Stimulated activated CD8-positive, alpha-beta memory T cell treated with anti-CD3 and anti-CD28 coated beads, Interleukin-15, amount 100 ng/mL, for 4 hours (primary cell): ENCODE measurements at regions not wholly inside any gene's neighbourhood (a gene's known extent, or its start where the extent isn't known, plus 50 kb on each side); places are given as distances from the start of the nearest gene placed in this dataset.
"Not testable (repeated sequence)": the region's sequence is repeated elsewhere in the genome, so short reads cannot be mapped to it uniquely, and the experiment has no call there.

Experiments
- DNase-seq, 2 donors: peaks; one replicate each; pipeline ENCODE4 v3.0.0-alpha.2; 2020; ENCODE audit warnings: low read depth in 2 of 2

DNA sequence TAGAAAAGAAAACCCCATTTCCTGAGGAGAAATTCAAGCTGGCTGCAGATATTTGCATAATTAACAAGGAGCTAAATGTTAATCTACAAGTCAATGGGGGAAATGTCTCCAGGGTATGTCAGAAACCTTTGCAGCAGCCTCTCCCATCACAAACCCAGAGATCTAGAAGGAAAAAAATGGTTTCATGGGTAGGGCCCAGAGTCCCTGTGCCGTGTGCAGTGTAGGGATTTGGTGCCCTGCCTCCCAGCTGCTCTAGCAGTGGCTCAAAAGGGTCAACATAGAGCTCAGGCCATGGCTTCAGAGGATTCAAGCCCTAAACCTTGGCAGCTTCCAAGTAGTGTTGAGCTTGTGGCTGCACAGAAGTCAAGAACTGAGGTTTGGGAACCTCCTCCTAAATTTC is 290.2 kb upstream of the TMEFF2 start:
- DNase-seq, result no peak

DNA sequence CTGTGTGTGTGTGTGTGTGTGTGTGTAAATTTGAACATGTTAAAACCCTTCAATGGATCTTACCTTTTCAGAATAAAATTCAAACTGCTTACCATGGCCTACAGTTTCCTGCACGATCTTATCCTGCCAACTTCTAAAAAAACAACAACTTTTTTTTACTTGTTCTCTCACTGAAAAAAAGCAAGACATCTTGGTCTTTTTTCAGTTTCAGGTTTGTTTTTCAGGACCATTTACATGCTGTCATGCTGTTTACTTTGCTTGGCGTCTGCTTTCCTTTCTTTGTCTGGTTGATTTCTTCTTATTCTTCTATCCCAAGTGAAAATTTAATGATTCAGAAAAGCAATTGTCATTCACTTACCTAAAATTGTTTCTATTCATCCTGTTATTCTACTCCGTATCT is 286.3 kb upstream of the TMEFF2 start:
- no peak for DNase-seq

DNA sequence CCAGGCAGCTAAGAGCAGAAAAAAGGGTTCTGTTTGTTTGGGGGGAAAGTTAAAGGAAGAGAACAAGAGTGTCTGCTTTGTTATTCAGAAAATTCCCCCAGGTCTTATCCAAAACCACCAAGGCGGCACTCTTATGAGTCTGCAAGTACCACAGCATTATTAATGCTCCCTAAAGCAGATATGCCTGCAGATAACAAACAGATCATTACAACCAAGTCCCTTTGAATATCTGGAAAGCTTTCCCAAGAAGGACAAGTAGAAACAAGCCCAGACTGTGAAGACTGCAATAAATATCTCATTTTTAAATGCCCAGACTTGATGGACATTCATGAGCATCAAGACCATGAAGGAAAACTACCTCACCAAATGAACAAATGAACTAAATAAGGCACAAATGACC is 278.6 kb upstream of the TMEFF2 start:
- DNase-seq, result no peak

DNA sequence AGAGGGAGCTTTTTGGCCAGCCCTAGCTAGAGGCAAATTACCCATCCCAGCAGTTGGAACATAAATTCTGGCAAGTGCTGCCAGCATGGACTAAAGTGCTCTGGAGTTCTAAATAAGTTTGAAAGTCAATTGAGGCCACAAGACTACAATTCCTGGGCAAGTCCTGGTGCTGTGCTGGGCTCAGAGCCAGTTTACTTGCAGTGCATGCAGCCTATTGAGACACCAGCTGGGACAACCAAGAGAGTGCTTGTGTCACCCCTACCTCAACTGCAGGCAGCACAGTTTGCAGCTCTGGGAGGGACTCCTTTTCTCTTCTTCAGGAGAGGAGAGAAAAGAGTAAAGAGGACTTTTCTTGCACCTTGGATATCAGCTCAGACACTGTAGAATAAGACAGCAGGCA is 277.2 kb upstream of the TMEFF2 start:
- no peak for DNase-seq

DNA sequence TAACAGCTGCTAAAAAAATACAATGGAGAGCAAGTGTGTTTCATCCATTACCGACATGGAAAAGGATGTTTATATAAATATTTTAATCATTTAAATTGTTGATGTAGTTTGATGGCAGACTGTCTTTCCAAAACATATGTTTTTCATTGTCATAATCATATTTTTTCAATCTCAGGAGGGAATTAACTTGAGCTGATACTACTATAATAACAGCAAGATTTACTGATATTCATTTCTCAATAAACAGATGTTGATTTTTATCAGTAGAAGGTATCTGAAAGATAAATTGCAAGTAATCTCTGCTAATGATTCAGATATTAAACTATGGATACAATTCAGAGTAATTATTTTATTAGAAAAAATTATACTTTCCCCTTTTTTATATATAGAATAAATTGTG is 274.9 kb upstream of the TMEFF2 start:
- DNase-seq, result no peak

DNA sequence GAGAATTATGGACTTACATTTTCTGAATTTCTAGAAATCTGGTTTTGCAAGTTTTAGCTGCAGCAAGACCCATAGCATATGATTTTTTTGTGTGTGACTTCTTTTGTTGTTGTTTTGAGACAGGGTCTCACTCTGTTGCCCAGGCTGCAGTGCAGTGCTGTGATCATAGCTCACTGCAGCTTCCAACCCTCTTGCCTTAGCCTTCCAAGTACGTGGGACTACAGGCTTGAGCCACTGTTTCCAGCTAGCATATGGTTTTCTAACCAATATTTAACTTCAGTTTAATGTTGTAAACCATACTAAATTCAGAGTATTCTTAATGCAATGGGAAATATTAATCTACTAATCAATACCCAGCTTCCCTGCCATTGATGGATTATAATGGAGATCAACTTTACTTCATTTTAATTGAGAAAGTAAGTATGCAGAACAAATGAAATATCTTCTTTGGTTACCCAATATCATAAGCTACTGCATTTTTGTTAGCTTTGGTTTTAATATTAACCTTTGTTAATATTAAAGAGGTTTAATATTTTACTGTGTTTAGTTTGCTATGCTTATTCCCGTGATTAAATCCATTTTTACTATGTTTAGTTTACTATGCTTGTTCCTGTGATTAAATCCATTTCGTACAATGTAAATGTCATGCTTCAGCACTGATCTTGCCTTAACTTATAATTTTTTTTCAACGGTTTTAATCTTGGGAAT is 273.4 kb upstream of the TMEFF2 start:
- no peak for DNase-seq

DNA sequence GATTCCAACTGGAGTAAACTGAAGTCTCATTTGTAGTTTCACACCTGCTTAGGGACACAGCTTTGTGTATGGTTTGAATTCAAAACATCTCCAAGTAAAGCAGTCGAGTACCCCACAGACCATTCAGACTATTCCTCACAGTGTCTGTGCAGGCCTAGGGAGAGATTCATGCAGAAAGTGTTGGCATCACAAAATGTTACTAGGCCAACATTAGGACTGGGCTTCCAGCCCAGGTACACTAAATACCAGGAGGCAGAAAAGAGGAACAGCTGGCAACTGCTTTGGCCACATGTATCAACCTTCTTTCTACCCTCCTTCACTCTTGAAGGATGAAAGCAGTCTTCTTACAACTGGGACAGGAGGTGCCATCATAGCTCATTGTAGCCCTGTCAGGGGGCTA is 270.4 kb upstream of the TMEFF2 start:
- no peak for DNase-seq

DNA sequence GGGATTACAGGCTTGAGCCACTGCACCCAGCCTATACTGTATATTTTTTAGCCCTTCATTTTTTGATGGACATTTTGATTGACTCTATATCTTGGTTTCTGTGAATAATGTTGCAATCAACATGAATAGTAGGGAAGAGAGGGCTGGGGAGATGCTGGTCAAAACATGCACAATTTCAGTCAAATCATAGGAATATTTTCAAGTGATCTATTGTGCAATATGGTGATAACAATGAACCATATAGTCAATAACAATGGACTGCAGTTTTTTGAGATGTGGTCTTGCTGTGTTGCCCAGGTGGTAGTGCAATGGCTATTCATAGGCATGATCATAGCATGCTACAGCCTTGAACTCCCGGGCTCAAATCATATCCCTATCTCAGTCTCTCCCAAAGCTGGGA is 264.7 kb upstream of the TMEFF2 start:
- DNase-seq, result no peak

DNA sequence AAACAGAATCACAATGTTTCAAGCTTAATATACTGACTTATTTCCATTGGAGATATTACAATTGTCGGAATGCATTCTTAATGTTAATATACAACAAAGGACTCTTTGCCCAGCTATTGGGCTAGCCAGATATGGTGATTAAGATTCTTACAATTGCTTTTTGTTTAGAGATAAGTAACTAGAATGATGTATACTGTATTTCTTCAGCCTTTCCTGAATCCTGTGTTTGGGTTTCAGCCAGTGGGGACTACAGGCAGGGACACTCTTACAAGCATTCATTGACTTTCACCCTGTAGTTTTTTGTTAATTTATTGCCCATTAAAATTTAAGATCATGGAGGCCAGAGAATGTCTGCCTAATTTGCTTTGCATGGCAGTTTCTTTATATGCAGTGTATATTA is 254.1 kb upstream of the TMEFF2 start:
- DNase-seq, result no peak

DNA sequence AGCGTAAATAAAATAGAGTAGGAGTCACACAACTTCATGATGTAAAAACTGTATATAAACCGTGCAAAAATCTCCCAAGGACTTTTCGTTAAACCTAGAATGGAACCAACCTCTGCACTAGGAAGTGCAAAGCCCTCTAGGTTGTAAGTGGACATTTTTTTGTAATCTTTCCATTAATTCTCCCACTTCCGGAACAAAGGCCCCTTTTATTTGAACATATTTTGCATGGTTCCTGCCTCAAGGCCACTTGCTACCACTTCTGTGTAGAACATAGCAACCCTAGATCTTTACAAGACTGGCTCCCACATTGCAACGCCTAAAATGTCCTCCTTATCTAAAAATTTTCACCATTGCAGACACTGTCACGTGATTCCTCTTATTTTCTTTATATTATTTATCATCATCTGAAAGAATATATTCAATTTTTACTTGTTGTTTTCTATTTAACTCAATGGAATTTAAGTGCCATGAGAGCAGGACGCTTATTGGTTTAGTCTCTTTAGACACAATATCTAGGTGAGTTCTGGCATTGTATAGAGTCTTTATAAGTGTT is 249.6 kb upstream of the TMEFF2 start:
- DNase-seq, result no peak

DNA sequence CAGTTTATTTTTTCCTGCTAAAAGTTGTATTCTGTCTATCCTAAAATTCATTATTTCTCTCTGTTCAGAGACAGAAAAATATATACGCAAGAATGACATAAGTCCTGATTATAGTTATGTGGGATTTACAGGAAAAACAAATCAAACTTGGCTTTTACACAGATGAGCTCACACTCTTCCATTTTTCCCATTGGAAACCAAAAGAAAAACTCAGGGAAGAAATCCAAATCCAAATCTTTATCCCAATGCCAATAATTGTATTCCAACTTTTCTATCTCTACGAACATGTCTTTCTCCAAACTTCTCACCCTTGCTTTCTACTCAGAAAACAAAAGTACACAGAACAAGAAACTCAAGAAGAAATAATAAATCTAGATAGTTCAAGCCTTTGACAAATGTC is 249.1 kb upstream of the TMEFF2 start:
- no peak for DNase-seq

DNA sequence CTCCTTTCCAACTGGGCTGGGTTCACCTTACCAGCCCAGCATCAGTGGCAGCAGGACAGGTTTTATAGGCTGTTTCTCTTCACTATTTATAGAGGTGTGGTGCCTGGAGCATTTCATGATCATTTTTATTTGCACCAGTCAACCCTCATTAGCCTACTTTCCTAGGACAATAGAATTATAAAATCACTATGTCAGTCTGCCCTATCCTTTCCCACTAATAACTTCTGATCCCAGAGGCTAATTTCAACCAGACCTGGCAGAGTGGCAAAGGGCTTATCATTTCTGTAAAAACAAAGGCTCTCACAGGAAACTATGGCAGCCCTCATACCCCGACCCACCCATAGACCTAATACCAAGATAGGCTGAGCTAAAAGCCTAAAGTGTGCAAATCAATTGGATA is 243.5 kb upstream of the TMEFF2 start:
- DNase-seq, result no peak

DNA sequence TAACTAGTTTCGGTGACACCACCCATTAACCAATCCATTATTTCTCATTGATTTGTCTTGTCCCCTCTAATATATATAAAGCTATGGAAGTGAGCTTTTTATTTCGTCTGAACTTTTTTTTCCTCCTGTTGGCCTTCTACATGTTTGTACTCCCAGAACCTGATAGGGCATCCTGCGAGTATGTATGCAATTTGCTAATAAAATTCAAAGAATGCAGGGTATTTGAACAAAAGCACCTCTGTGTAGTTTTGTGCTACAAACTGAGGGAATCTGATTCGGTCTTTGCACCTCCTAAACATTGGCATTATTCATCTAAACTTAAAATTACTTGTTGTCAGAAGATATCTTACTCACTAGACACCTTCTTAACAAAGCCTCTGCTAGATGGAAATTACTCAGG is 242.9 kb upstream of the TMEFF2 start:
- DNase-seq, result no peak

DNA sequence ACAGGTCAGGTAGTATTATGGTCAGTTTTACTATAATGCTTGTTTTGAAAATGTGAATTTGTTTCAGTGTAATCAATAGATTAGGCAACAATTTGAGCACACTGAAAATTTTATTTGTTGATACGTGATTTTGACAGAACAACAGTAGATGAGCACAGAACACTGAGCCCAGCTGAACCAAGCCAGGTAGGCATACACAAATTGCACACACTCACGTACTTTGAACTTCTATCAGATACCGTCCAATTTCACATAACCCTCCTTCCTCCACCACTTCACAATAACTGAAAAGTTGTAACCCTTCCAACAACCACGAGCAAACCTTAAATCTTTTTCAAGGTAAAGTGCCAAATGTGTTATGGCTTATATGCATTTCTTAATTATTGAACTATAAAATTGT is 229.5 kb upstream of the TMEFF2 start:
- no peak for DNase-seq

DNA sequence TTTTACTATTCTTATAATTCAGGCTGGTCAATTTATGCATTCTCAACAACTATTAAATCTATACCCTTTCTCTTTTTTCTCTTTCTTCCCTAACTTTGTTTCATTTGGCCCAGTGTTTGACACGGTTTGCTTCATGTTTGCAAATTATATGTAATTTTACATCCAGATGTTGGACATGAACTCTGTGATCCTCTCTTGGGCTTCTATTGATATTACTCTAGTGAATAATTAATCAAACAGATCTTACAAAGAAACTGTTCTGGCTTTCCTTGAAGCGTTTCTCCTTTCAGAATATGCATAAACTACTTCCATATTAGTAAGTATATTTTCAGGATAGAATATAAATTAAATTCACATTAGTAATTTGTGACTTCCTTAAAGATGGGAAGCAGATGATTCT is 225.1 kb upstream of the TMEFF2 start:
- DNase-seq, result no peak

DNA sequence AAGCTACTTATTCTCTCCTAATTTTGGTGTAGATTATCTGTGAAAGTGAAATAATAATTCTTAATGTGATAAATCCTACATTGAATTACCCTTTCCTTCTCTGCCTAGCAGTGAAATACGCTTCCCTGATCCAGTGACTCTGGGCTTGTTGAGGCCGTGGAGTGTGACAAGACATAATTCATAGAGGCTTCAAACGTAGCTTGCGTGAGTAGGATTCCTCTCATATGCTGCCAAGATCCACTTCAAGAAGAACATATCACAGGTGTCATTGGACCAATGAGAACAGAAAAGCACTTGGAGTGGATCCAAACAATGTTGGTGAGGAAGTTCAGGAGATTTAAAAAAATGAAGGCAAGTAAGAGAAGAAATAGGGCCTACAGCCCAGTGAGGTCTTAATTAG is 221.3 kb upstream of the TMEFF2 start:
- DNase-seq, result no peak

DNA sequence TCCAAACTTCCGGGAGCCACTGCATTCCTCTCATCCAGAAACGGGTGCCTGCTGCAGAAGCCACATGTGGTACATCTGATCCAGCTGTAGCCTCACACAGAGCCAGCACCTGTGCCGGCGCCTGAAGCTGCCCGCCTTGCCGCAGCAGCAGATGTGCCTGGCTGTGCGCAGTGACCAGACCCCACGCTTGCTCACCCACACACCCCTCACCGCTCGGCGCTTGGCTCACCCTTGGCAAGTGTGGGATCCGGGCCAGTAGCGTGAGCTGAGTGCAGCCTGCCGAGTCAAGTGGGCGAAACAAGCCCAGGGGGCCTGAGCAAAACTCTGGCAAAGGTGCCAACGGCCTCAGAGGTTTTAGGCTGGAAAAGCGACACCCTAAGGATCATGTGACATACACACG is 220.1 kb upstream of the TMEFF2 start:
- no peak for DNase-seq

DNA sequence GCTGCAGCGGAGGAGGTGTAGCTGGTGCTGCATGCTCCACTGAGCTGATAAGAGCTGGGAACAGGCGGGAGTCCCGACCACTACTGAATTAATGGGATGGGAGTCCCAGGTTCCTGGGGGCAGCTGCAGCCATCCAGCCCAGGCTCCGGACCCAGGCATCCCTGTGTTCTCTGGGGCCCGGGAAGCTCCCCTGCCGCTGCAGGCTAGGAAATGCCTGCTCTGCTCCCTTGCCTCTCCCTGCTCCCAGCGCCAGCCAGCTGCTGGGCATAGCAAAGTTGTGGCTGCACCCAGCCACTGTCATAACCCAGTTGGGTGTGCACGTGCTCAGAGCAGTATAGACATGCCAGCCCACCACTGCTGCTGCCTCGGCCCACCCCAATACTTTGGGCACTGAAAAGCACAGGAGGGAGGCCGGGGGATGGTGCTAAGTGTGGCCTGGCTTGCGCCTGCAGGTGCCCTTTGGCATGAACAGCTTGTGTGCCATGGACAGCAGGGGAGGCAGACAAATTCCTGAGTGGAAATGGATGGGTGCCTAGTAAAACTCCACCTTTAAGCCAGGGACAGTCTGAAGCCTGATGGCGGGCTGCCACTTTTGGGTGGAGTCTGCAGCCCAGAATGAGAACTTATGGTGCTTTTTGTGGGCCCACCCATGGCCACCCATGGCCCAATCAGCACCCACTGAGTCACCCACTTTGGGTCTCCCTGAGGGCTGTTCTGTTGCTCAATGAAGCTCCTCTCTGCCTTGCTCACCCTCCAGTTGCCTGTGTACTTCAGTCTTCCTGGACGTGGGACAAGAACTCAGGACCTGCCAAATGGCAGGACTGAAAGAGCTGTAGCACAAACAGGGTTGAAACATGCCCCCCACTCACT is 219.3 kb upstream of the TMEFF2 start:
- no peak for DNase-seq

DNA sequence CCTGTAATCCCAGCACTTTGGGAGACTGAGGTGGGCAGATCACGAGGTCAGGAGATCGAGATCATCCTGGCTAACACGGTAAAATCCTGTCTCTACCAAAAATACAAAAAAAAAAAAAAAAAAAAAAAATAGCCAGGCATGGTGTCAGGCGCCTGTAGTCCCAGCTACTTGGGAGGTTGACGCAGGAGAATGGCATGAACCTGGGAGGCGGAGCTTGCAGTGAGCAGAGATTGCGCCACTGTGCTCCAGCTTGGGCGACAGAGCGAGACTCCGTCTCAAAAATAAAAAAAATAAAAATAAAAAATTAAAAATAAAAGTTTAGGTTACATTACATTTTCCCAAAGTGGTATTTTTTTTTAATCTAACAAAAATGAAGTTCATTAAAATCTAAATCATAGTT is 218.1 kb upstream of the TMEFF2 start:
- DNase-seq, result not testable (repeated sequence)

DNA sequence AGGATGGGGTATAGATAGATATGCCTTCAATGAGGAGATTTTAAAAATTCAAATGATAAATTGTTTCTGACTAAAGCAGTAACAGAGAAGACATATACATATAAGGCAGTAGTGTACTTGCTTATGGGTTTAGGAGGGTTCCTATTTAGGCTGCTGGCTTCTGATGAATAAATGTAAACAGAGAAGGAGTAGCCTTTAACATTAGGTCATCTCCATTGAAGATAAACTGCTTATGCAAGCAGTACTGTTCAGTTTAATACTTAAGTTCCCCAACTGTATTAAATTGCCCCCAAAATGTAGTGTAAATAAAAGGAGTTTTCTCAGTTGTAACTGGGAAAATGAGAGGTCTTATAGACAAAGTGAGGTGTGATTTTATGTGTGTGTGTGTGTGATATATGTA is 217.7 kb upstream of the TMEFF2 start:
- no peak for DNase-seq

DNA sequence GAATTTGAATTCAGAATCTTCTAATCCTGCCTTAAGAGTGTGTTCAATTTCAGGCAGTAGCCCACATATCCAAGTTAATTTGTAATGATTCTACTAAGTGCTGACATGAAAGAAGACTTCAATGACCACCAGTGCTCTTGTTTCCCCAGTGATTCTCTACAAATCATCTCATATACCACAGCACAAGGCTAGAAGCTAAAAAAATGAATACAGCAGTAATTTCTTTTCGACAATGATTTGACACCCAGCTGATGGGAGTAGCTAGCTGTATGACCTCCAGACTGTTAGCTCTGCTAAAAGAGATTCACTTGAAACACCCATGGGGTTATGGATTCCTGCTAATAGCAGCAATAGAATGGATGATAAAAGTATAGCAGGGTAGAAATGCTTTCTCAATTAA is 217.0 kb upstream of the TMEFF2 start:
- DNase-seq, result no peak

DNA sequence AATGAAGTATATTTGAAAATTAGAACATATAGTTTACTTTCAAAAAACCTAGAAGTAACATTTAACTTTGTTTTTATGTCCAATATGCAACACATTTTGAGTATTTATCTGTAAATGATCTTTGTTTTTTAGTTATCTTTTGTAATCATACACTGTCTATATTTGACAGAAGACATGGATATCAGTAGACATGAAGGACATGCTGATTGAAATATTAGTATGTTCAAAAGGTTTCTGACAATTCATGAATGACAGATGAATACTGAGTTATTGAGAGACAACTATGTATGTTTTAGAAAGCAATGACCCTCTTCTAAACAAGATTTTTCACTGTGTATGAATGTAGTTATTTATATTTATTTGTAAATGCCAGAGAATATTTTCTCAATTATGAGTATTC is 215.6 kb upstream of the TMEFF2 start:
- no peak for DNase-seq

DNA sequence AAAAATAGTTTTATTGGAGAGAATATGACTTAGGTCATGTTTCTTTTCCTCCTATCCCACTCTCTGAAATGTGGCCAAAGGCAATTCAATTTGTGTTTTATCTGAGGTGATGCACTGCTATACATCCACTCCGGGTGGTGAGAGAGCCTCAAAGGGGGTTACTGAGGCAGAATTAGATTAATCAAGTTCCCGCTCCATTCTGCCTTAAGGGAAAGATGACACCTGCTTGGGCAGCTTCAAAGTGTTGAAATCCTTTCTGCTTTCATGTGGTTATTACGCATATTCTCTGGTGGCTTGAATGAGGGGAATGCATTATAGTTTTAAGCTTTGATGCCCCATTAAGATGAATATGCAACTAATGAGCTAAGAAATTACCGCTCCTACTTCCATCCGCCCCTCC is 213.0 kb upstream of the TMEFF2 start:
- no peak for DNase-seq
